GM19397 (cell line): ENCODE measurements at regions not wholly inside any gene's neighbourhood (a gene's known extent, or its start where the extent isn't known, plus 50 kb on each side); places are given as distances from the start of the nearest gene placed in this dataset.

Source experiments
- ATAC-seq: cut with Tn5 transposase; IDR thresholded peaks from one replicate; pipeline ENCODE4 v1.9.1; 2021; ENCODE audit warnings: mild to moderate bottlenecking, moderate library complexity; ENCODE audit not compliant: unreplicated experiment

DNA sequence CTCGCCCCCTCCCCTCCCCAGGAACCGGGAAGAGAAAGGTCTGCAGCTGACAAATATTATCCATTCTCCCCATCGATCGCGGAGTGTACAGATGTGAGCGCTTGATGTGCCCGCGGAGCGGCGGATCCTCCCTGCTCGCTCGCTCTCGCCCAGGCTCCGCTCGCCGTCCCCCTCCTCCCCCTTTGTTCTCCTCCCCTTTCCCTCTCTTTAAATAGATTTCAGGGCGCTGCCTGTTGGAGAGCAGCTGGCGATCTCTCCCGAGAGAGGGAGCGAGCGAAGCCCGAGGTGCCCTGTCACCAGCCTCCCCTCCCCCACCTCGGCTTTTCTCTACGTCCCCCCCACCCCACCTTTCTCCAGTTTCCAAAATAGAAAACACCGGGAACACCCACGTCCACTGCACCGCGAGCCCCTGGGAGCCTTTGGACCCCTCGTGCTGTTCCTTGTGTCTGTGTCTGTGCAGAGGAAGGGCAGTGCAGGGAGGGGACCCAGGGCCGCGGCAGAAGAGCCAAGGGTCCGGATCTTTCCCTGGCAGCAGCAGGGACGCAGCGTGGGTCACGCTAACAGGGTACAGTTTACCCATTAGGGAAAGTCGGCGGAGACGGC is 56.6 kb upstream of the BCOR start:
- ATAC-seq = no peak

DNA sequence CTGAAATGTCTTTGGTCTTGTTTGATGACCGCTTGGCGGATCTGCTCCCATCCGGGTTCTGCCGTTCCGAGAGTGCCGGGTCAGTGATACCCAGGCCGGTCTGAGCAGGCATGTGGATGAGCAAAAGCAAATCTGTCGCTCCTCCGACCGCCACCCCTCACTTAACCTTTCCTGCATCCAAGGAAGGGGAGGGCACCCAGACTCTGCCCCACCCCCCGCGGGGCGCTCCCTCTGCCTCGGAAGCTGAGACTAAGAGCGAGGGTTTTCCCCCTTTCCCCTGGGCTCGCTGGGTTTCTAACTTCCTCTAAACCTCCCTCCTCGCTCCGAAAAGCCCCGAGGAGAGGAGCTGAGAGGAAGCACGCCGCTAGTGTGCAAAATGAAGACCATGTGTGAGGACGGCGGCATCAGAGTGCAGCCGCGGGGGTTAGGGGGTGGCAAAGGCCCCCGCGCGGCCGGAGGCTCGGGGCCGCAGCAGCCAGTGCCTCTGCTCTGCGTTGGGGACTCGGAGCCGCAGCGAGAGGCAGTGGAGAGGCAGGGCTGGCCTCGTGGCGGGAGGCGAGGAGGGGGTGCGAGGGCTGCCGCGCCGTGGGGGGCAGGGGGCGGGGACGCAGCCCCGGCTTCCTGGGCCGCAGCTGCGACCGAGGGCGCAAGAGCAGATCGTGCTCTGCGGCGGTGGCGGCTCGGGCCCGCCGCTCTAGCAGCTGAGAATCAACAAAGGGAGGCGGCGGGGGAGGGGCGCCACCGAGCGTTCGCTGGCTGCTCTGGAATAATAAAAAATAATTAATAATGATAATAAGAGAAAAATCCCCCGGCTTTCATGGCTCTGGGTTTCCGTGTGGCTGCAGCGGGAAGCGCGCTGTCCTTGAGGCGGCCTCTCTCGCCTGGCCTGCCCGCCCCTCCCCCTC is 55.8 kb upstream of the BCOR start:
- ATAC-seq = peak; percentile 52

DNA sequence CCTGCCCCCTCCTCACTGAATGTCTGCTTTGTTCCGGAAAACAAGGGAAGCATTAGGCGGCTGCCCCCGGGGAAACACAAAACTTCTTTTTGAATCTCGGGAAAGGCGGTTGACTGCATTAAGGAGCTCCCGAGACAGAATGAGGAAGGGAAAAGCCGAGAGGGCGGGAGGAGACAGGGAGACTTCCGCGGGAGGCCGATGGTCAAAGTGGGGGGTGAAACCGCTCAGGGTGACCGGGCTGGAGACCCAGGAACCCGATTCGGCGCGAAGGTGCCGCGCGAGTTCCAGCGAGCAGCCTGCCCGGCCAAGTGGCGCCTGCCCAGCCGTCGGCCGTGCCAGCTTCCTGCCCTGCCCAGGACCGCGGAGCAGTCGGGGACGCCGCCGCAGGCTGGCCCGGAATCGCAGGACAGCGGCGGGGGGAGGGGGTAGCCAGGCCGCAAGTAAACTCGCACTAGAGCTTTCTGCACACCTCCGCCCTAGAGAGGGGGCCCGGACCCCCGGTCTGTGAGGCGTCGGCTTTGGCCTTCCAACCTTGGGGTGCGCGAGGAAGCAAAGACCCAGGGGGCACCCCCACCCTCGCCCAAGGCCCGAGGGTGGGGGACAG is 55.1 kb upstream of the BCOR start:
- peak; percentile 2 for ATAC-seq

DNA sequence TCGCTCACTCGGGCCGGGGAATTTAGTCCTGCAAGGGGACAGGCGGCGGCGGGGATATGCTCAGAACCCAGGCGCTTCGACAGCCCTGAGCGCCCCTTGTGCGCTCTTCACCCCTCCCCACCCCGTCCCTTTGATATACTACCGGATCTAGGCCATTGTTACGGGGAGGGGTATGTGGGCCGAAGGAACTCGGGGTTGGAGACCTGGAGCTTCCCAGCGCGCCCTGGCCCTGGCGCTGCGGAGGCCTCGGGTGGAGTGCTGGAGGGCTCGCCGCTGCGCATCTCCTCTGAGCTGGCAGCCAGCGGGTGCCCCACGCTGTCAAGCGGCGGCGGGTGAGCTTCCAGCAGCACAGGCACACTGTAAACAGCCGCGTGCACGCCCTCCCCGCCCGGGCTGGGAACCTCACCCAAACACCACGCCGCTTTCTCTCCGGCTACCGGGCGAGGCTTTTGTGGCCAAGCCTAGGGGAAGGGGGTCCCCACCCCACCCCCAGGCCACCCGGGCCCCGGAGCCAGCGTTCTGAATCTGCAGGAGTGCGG is 54.5 kb upstream of the BCOR start:
- no peak for ATAC-seq

DNA sequence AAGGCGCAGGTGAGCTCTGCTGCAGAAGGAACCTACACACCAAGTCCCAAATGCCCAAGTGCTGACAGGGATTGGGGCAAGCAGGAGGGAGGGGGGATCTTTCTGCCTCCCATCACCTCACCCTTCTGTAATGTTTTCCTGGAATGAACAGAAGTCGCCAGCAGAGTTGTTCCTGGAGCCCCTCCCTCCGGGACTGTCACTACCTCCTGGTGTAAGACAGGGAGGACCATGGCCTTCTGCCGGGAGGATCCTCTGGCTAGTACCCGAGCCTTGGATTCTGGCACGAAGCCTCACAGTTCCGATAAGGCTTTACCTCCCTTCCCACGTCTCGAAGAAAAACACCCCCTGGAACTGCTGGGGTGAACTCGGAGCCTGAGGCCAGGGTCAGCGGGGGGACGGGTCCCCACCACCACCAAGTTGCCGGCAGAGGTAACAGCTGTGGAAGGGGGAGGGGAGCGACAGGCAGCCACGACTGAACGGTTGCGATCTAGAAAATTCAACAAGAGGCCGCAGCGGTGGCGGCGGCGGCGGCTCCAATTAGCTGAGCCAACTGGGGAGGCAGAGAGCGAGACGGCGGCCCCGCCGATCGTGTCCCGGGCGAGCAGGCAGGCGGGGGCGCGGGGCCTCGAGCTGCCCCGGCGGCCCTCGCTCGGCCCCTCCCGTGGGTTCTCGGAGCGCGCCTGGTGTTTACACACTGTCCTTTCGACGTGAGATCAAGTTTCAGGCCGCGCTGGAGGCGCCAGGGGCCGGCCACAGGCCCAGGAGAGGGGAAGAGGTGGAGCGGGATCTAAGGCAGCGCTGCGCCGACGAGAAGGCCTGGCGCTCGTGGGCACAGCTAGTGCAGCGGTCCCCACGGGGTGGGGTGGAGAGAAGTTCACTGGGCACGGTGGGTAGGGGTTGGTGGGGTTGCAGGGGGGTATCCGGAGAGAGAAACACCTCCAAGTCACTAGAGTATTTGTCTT is 53.7 kb upstream of the BCOR start:
- ATAC-seq = no peak

DNA sequence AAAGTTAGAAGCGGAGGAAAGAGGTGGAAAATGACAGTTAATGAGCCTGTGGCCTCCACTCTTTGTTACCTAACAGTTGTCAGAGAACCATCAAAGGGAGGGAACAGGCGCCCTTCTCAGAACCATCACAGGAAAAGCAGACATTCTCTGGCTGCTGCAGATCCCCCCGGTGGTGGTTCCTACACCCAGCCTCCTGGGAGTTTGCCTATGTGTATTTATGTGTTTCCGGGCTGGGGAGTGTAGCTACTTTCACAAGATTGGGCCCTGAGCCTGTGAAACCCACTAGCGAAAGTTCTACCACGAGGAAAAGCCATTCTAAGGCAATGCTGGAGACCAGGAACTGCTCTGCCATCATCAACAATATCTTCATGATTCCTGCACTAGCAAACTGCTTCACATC is 52.7 kb upstream of the BCOR start:
- no peak for ATAC-seq

DNA sequence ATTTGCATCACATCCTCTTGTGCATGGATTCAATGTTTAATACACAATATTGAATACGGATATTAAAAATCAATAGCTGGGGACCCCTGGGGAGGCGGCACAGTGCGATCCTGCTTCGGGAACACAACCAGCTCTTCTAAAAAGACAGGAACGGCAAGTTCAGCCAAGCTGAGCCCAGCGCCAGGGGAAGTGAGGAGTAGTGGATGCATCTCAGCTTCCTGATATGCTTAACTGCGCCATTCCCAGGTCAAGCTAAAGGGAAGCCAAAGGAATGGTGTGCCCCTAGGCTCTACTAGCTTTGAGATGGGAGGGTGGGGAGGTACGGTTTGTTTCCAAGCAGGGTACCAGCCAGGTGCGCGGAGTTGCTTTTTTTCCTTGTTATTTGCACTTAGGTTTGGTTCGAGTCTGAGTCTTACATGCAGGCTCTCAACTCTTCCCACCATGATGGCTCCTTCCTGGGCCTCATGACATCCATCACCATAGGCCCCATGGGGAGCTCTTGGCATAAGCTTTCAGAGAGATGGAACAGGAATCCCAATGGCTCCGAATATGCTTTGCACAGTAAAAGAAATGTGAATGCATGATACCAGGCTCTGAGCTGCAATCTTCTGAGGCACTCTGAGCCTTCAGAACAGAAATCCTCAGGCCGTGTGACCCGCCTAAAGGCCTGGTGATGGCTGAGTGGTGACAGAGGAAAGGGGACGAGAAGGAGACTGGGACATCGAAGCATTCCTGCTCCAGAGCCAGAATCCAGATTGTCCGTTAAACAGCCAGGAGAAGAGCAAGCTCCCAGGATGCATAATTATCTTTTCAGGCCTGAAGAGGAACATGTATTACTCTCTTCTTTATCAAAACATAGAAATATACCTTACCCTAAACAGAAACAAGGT is 51.8 kb upstream of the BCOR start:
- no peak for ATAC-seq

DNA sequence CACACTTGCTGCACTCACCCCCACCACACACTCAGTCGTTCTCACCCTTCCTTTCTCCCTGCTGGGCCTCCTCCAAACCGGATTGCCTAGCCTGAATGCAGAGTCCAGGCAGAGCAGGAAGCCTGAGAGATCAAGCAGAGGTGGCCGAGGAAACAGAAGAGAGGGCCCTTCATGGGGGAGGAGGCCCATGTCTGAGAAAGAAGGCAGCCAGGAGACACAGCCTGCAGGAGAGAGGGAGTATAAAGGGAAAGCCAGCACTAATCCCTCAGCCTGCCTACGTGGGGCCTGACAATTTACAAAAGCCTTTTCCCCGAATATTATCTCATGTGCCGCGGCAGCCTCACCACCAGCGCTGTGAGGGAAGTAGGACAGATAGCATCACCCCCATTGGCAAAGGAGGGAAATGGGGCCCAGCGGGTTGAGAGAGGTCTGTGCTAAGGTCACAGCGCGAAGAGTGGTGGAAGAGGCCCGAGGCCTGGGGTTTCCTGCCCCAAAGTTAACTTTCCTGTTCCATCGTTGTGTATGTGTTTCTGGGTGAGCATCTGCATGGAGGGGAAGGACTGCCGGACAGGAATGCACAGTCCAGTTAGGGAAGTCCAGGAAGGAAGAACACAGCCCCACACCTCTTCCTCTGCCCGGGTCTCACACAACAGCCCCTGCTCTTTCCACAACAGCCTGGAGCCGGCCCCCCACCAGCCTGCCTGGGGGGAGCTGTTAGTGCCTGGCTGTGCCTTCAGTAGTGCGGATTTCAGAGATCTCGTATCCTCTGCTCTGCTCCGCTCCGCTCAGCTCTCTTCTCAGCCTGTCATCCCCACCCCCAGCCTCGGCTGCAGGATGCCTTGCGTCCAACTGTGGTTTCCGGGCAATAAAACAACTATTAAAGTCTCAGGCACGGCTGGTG is 50.9 kb upstream of the BCOR start:
- no peak for ATAC-seq

DNA sequence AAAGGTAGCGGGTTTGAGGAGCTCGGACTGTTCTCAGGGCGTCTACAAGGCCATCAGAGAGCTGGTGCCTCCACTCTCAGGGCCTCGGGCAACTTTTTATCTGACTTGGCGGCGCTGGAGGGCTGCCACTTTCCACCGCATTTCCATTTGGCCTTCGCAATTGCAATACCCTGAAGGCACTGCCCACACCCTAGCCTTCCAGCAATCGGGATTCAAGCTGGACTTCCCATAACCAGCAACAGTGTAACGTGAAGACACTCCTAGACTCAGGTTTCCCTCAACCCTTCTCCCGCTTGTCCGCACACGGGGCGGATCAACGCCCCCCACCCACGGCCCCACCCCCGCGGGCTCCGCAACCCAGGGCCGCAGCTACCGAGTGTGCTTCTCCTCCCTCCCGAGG is 50.2 kb upstream of the BCOR start:
- no peak for ATAC-seq
